MM.1S (cell line): ENCODE measurements at regions not wholly inside any gene's neighbourhood (a gene's known extent, or its start where the extent isn't known, plus 50 kb on each side); places are given as distances from the start of the nearest gene placed in this dataset.

Experiments
- CTCF ChIP-seq: fragments of 300-600 bp; sonication (generic); IDR thresholded peaks from 2 replicates; pipeline ENCODE4 v1.5.1; 2016; ENCODE audit warnings: antibody characterized with exemption, low read length, mixed read lengths
- EZH2phosphoT487 ChIP-seq: fragments of 300-600 bp; sonication (generic); IDR thresholded peaks from 2 replicates; pipeline ENCODE4 v1.6.1; 2018; ENCODE audit warnings: antibody characterized with exemption, low read length

GRCh38 chr10:20641605-20642004 lies 255.5 kb downstream of the NEBL start:
- TF ChIP-seq CTCF (no peak), EZH2phosphoT487 (no peak)
